ENCODE measurements at regions not wholly inside any gene's neighbourhood (a gene's known extent, or its start where the extent isn't known, plus 50 kb on each side); places are given as distances from the start of the nearest gene placed in this dataset.
"Not testable (repeated sequence)": the region's sequence is repeated elsewhere in the genome, so short reads cannot be mapped to it uniquely, and the experiment has no call there.

DNA sequence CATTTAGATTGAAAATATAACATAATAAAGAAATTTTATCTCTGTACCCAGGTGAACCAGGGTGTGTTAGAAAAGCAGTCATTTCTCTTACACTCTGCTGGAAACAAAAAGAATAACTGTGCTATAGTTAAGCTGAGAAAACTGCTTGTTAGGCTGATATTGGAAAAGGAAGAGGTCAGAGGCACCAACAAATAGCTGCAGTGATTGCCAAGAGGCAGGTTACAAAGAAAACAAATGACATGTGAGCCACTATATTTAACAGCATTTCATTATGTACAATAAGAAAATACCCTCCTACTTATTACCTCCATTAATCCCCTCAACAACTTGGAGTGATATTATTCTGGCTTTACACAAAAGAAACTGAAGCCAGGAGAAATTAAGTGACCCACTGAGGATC is 607.9 kb upstream of the TLE4 start:
- no peak for DNase-seq (ENCODE audit: low read depth in 2 of 2)

DNA sequence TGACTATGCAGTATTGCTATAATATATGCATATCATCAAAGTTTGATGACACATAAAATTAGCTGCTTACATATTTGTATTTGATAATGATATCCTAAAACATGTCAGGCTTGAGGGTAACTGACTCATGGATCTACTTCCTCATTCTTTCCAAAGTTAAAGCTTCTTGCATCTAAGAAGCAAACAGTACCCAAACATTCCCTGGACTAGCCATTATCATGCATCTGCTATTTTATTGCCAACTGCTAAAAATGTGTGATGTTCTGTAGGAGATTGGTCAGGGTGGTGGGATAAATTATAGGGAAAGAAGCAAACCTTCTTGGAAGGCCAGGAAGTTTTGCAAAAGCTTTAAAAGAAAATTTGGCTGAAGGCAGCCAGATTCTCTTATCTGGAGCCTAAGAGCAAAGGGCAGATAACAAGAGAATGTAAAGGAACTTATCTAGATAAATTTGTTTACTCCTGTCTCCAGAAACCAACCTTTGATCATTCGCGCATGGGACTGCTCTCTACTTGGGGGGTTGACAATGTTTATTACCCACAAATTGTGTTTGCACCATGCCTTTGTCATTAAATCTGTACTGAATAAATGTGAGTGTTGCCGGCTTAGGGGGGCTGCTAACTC is 604.1 kb upstream of the TLE4 start:
- no peak for DNase-seq (ENCODE audit: low read depth in 2 of 2)

DNA sequence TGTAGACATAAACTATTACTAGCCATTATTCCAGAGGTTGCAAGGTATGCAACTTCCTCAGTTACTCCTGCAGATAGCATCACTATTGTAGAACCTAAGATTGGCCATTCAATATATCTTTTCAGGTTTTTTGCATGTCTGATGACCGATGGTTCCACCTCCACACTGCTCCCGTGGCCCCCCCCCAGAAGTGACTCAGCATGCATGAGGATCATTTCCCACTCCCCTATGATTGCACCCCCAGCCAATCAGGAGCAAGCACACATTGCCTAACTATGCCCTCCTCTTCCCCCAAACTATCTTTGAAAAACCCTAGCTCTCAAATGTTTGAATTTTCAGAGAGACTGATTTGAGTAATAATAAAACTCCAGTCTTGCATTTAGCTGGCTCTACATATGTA is 601.4 kb upstream of the TLE4 start:
- no peak for DNase-seq (ENCODE audit: low read depth in 2 of 2)

DNA sequence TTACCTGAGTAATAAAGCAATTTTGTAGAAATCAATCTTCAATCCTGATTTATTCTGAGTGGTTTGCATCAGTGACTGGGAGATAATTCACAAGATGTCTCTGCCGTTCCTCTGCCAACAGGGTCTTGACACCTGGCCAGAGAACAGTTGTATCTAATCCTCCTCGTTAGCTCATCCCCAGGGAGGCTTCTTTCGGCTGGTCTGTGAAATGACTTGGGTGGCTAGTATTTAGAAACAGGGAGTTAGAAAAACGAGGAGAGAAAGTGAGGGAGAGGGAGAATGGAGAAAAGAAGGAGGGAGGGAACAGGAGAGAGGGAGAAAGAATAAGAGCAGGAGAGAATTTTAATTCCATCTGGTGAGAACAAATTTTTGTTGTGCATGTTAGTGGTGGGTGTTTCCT is 600.2 kb upstream of the TLE4 start:
- DNase-seq (ENCODE audit: low read depth in 2 of 2) = no peak

DNA sequence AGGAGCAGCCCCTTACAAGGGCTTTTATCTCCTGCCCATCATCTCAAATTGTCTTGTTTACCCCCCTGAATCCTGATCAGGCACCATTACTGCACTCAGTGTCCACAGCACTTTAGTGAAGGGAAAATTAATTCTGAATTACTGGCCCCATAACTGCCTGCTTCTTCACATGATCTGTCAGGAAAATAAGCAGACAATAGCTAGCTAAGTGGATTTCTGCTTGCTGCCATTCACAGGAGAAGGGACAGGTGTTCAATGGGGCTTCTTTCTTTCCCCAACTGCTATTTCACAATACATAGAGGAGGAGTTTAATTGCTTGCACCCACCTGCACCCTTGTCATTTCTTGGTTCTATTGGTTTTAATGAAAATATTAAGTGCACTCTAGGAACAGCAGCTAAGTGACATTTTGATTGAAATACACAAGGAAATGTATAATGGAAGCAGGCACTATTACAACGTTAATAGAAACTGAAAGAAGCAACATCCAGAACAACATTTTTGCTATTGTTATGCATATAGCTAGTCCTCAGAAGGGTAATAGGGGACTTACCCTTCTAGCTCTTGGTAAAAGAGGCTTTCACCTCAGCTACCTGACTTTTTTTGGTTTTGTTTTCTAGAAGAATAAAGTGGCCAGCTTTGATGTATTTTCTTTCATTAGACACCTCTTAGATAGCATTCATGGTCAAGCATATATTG is 599.3 kb upstream of the TLE4 start:
- no peak for DNase-seq (ENCODE audit: low read depth in 2 of 2)

DNA sequence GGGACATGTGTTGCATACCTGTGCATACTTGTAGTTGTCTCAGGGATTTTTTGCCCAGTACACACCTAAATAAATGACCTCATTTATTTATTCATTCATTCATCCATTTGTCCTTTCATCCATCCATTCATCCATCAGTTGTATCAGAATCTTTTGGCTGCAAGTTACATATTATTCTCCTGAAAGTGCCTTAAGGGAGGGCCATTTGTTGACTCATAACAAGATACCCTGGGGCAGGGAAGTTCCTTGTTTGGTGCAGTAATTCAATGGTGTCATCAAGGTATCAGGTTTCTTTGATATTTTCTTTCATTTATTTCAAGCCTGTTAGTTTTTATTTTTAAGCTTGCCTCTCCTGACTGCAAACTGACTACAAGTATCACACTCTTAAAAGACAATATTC is 597.9 kb upstream of the TLE4 start:
- no peak for DNase-seq (ENCODE audit: low read depth in 2 of 2)

DNA sequence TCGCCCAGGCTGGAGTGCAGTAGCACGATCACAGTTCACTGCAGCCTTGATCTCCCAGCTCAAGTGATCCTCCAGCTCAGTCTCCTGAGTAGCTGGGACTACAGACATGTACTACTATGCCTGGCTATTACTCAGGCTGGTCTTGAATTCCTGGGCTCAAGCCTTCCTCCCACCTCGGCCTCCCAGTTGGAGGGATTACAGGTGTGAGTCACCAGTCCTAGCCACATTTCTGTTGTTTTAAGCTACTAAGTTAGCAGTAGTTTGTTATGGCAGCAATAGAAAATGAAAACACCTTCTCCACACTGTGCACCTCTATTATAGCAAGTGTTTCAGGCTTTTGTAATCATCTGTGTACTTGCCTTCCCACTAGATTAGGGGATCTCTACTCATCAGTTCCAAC is 588.9 kb upstream of the TLE4 start:
- DNase-seq (ENCODE audit: low read depth in 2 of 2) = no peak

DNA sequence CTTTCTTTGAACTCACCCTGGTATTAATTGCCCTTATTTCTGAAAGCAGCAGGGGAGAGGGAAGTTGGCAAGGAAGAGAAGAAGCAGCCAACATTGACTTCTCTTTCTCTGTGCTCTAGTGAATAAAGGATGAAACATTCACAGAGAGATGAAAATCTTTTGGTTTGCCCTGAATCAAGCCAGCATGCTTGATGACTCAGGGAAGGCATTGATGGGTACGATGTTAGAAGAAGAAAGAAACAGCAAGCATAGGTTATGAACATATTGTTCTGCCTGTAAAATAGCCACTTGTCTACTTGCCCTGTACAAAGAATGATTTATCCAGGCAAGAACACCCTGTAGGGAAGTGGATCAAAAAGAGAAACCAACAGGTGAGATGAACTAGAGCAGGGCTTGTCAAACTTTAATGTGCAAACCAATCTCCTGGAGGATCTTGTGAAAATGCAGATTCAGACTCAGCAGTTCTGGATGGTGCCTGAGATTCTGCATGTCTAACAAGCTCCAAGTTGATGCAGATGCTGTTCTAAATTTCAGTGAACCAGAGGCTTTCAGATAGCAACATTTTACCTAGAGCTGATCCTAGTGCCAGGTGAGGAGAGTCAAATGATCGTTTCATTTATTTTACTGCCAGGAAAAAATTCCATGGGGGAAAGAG is 586.6 kb upstream of the TLE4 start:
- no peak for DNase-seq (ENCODE audit: low read depth in 2 of 2)

DNA sequence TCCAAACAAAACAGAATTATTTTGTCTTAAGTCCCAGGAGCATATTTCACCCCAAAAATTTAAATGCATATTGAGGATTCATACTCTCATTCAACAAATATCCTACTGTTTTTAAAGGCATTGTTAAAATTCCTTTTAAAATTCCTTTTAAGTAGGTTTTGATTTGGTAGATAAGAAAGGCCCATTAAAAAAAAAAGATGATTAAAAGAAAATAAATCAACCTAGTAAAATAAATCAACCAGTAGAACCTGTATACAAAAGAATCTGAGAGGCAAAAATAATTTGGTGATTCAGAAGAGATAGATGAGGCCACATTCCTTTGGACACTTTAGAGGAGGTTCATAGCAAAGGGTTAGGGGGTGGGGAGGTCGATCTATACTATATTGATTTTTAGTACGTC is 585.3 kb upstream of the TLE4 start:
- no peak for DNase-seq (ENCODE audit: low read depth in 2 of 2)

DNA sequence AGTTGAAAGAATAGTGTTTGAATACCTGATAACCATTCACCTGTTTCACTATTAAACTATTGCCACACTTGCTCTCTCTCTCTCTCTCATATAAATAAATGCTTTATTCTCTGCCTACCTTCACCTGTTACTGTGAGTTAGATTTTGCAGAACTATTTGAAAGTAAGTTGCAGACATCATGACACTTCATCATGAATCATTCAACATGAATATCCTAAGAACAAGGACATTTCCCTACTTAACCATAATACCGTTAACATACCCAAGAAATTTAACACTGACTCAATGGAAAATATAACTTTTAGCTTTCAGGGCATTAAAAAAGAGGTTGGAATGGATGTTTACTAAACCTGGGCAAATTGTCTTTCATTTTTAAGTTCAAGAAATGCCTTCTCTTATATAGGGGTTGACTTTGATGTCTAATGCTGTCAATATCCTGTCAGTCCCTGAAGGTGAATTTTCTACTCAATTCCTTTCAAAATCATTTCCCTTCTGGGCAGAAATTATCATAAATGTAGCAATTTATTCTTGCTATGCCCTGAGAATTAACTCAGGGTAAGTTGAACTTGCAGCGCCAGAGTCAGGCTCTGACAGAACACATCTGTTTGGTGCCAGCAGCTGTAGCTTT is 582.6 kb upstream of the TLE4 start:
- no peak for DNase-seq (ENCODE audit: low read depth in 2 of 2)

DNA sequence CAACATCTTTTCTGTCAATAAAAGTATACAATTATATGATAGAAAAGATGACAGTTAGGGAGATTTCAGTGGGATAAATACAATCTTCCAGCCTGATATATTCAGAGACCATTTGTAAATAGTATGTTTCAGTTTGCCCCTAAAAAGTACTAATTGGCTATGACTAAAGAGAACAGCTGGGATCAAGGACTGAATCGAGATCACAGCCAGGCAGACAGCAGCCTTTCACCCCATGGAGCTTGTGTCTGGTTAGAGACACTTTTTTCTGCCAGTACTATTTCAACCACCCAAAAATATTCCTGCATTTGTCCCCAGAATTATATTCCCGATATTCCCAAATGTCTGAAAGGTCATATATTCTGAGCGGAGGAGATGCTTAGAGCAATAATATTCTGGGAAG is 577.3 kb upstream of the TLE4 start:
- DNase-seq (ENCODE audit: low read depth in 2 of 2) = no peak

DNA sequence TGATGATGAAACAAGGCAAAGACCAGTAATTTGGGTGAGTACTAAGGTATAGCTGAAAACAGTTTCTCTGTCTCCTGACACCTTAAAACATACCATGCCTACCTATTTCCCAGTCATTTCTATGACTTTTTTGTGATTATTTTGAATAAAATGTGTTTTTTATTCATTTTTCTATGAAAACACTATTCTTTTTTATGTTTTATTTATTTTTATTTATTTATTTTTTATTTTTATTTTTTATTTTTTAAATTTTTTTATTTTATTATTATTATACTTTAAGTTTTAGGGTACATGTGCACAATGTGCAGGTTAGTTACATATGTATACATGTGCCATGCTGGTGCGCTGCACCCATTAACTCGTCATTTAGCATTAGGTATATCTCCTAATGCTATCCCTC is 576.8 kb upstream of the TLE4 start:
- DNase-seq (ENCODE audit: low read depth in 2 of 2) = not testable (repeated sequence)

DNA sequence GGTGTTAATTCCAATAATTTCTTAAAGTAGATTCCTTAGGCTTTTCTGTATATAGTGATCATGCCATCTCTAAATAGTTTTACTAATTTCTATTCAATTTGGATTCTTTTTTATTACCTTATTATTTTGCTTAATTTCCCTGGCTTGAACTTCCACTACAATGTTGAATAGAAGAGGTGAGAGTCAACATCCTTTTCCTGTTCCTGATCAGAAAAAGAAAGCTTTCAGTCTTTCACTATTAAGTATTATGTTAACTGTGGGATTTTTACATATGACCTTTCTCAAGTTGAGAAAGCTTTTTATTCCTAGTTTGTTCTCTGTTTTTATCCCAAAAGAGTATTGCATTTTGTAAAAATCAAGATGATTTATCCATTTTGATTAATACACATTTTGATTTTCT is 574.5 kb upstream of the TLE4 start:
- no peak for DNase-seq (ENCODE audit: low read depth in 2 of 2)

DNA sequence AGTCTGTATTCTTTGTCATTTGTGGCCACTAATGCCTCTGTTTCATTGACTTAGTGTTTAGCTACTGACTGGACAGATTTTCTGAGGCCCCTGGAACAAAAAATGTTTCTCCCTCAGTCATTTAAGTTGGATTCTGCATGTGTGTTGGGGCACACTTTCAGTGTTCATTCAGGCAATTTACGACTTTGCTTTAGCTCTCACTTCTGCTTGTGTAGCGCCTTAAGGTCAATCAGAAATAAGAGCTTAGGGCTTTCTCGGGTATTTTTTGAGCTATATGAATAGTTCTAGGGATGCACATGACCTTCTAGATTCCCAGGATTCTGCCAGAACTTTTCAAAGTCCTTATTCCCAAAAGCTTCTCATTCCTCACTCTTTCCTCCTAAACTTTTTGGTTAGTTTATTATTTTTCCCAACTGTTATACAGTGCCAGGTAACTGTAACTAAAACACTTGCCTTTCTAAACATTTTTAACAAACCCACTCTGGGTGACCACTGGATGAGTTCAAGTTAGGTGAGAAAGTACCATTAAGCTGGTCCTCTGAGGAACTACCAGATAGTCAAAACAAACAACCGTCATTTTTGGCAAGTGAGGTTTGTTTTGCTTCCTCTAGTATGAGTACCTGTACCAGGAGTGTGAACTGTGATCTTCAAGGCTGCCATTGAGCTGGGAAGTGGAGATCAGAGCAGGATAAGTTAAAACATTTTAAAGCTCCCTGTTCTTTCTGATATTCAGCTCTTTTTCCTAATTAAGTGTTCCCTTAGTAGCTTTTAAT is 571.3 kb upstream of the TLE4 start:
- DNase-seq (ENCODE audit: low read depth in 2 of 2) = no peak

DNA sequence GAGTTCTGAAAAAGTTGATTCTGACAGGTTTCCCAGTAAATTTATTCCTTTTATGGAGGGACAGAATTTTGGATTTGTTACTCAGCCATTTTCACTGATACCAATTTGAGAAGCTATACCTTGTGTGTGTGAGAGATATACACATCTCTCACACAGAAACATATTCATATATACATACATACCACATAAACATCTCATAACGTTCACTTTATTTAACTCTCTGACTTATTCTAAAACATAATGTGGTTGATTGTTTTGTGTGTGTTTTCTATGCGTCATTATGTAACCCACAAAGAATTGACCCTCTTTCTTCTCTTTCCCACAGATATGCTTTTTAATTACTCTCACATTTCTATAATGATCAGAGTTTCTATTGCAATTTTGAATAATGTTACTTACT is 570.8 kb upstream of the TLE4 start:
- no peak for DNase-seq (ENCODE audit: low read depth in 2 of 2)

DNA sequence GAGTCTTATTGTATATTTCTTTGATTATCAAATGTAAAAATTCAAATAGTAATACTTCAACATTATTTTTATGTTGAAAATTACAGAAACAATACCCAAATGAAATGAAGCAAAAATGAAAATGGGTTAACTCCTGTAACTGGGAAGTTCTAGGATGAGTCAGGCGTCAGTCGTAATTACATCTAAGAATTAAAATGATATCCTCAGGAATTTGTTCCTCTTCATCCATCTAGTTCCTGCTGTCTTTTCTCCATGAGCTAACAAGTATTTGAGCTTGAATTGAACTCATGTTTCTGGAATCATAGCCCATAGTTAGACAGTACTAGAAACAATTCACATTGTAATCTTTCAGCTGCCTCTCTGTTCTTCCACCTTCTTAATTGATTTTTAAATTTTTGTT is 568.3 kb upstream of the TLE4 start:
- DNase-seq (ENCODE audit: low read depth in 2 of 2) = no peak

DNA sequence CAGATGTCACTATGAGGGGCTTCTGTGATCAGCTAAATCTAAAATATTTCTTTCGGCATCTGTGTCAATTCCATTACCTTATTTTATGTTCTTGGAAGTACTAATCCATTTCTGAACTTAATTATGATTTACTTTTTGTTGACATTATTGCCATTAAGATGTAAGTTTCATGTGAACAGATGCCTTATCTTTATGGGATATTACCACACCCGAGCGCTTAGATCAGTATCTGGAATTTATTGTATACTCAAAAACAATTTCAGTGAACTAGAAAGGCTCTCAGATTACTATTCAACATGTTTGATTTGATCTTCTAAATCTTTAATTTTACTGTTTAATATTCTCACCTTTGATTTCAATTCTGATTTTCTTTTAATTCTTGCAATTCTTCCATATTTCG is 567.7 kb upstream of the TLE4 start:
- no peak for DNase-seq (ENCODE audit: low read depth in 2 of 2)

DNA sequence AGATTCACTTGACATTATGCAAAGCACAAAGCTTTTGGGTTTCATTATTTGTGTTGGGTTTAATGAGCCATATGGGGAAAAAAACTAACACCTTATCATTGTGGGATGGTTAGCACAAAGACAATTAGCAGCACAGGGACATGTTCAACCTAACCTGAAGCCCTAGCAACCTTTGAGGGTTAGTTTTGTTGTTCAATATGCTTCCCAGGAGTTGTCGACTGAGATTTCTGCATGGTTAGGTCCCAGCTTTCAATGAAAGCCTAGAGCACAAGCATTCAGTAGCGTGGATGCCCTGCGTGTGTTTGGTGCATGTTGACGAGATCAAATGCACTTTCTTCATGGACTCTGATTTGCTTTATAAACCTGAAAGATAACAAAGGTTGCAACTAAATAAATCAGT is 565.2 kb upstream of the TLE4 start:
- DNase-seq (ENCODE audit: low read depth in 2 of 2) = no peak

DNA sequence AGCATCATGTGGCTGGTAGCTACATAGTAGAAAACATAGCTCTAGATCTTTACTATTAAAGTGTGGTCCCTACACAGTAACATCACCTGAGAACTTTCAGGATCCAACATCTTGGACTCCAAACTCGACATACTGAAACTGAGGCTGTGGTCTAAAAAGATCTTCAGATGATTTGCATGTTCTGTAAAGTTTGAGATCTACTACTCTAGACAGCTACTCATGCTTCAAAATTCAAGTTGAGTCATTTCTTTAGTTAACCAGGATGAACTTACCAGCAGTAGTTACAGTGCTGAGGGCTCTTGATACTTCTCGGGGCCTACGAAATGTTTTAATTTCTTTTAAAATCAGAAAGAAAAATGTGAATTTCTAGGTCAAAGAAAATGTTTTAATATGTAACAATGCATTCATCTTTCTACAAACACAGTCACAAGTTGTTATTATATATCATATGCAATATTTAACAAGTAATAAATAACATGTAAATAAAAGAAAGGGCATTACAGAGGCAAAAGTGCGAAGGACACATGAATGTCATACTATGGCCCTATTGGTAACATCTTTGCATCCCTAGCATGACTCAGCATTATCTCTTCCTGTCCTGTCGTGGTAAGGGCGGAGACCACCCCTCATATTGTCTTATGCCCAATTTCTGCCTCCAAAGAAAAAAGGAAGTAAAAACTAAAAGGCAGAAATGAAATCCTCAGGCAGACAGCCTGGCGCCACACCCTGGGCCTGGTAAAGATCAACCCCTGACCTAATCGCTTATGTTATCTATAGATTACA is 563.9 kb upstream of the TLE4 start:
- no peak for DNase-seq (ENCODE audit: low read depth in 2 of 2)

DNA sequence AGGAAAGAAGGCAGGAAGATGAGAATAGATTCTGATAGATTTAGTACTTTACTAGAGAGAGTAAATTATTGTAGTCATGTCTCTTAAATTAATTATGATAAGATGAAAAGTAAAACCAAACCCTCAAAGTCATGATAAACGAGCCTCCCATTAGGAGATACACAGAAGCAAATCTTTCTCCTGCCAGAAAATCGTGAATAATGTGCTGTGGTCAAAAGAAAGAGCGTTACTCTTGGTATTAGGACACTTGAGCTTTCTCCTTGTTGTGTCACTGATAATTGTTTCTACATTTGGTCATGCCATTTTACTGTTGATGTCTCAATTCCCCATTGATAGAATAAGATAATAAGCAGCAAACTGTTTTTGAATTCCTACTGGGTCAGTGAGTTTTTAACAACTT is 562.8 kb upstream of the TLE4 start:
- no peak for DNase-seq (ENCODE audit: low read depth in 2 of 2)

DNA sequence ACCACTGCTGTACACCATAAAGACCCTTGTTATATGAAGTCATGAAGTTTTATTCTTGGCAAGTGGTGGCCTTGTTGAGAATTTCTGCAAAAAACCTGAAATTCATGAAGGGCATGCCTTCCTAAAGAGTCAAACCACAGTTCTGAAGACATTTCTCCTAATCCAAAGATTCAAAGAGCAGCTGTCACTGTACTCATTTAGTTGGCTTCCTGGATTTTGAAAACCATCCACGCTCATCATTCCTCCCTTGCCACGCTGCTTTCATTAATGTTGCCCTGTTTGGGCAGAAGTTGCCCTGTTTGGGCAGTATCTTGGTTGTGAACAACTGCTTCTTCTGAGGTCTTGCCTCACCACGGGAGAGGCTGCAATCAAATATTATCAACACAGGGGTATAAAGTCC is 560.3 kb upstream of the TLE4 start:
- DNase-seq (ENCODE audit: low read depth in 2 of 2) = no peak

DNA sequence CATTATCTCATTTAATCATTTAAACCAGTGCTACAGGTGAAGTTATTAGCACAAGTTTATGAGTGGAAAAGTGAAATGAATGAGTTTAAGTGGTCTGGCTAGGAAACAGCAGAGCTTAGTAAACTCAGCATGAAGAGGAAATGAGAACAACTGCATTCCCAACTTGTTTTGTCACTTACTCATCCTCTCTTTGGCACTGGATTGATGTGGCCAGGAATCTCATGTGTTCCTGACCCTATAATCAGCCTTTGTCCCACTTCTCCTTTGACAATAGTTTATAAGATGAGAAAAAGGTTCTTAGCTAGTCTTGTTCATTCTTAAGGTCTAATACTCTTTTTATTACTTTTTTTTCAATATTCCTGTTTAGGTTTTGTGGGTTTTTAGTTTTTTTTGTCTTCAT is 559.2 kb upstream of the TLE4 start:
- no peak for DNase-seq (ENCODE audit: low read depth in 2 of 2)

Measured in stimulated activated CD8-positive, alpha-beta memory T cell treated with anti-CD3 and anti-CD28 coated beads, Interleukin-7, amount 100 ng/mL, for 1 hour (primary cell).